HG03342 (cell line): ENCODE measurements at regions not wholly inside any gene's neighbourhood (a gene's known extent, or its start where the extent isn't known, plus 50 kb on each side); places are given as distances from the start of the nearest gene placed in this dataset.

Experiments used
- ATAC-seq: cut with Tn5 transposase; IDR thresholded peaks from one replicate; pipeline ENCODE4 v1.9.1; 2021; ENCODE audit warnings: mild to moderate bottlenecking, moderate library complexity; ENCODE audit not compliant: unreplicated experiment

- no peak for ATAC-seq
These were observed 164.1 kb upstream of the NCAM1 start for GRCh38 chr11:112797092-112797491.

GRCh38 chr11:112797648-112798293 lies 163.4 kb upstream of the NCAM1 start:
- peak; percentile 80 for ATAC-seq

- ATAC-seq: no peak
These were observed 160.0 kb upstream of the NCAM1 start for GRCh38 chr11:112801025-112801816.

GRCh38 chr11:112801817-112802088 lies 159.5 kb upstream of the NCAM1 start:
- ATAC-seq: no peak

GRCh38 chr11:112805658-112806057 lies 155.6 kb upstream of the NCAM1 start:
- ATAC-seq: no peak

GRCh38 chr11:112806256-112806655 lies 155.0 kb upstream of the NCAM1 start:
- ATAC-seq: no peak

GRCh38 chr11:112806876-112807275 lies 154.3 kb upstream of the NCAM1 start:
- ATAC-seq: no peak

GRCh38 chr11:112809429-112809828 lies 151.8 kb upstream of the NCAM1 start:
- no peak for ATAC-seq

GRCh38 chr11:112810951-112811350 lies 150.3 kb upstream of the NCAM1 start:
- ATAC-seq: no peak

GRCh38 chr11:112811783-112812182 lies 149.4 kb upstream of the NCAM1 start:
- no peak for ATAC-seq

GRCh38 chr11:112812729-112813128 lies 148.5 kb upstream of the NCAM1 start:
- ATAC-seq: no peak

GRCh38 chr11:112814168-112814567 lies 147.1 kb upstream of the NCAM1 start:
- ATAC-seq: no peak

GRCh38 chr11:112817376-112817775 lies 143.8 kb upstream of the NCAM1 start:
- no peak for ATAC-seq

GRCh38 chr11:112822478-112823274 lies 138.5 kb upstream of the NCAM1 start:
- no peak for ATAC-seq

- ATAC-seq: no peak
These were observed 135.2 kb upstream of the NCAM1 start for GRCh38 chr11:112826026-112826425.

GRCh38 chr11:112826788-112827187 lies 134.4 kb upstream of the NCAM1 start:
- no peak for ATAC-seq

GRCh38 chr11:112828421-112828820 lies 132.8 kb upstream of the NCAM1 start:
- ATAC-seq: no peak

GRCh38 chr11:112829971-112830654 lies 131.1 kb upstream of the NCAM1 start:
- no peak for ATAC-seq

GRCh38 chr11:112831041-112831440 lies 130.2 kb upstream of the NCAM1 start:
- no peak for ATAC-seq

GRCh38 chr11:112831969-112832766 lies 129.1 kb upstream of the NCAM1 start:
- no peak for ATAC-seq
